Stomach (tissue), 8 donors: ENCODE measurements at regions not wholly inside any gene's neighbourhood (a gene's known extent, or its start where the extent isn't known, plus 50 kb on each side); places are given as distances from the start of the nearest gene placed in this dataset.

Experiments used
- DNase-seq, 2 donors: peaks; one replicate each; pipeline versions ENCODE4 v3.0.0 to v3.0.0-alpha.2; 2013 to 2019
- H3K27ac ChIP-seq, 5 donors: fragments of 200-600 bp in 4 of 5; sonication (generic) in 4 of 5; one replicate each; pipeline ENCODE4 v1.5.1; 2013 to 2019; ENCODE audit warnings: mild to moderate bottlenecking in 1 of 5, moderate library complexity in 1 of 5
- H3K27me3 ChIP-seq, 3 donors: fragments of 200-600 bp; sonication (generic); one replicate each; pipeline ENCODE4 v1.5.1; 2017 to 2019; ENCODE audit warnings: mixed run types in 1 of 3
- H3K36me3 ChIP-seq, 4 donors: fragments of 200-600 bp; sonication (generic); 1 replicate in 3 of 4; 2 replicates in 1 of 4; pipeline ENCODE4 v1.5.1; 2016 to 2019
- H3K4me1 ChIP-seq, 4 donors: fragments of 200-600 bp; sonication (generic); one replicate each; pipeline ENCODE4 v1.5.1; 2016 to 2019
- H3K4me3 ChIP-seq, 4 donors: fragments of 200-600 bp; sonication (generic) in 3 of 4; one replicate each; pipeline ENCODE4 v1.5.1; 2016 to 2019; ENCODE audit warnings: mild to moderate bottlenecking in 1 of 4
- H3K9me3 ChIP-seq, 4 donors: fragments of 200-600 bp; sonication (generic); one replicate each; pipeline ENCODE4 v1.5.1; 2016 to 2019
- EP300 ChIP-seq: sonication (generic); formaldehyde crosslinking; IDR thresholded peaks from one replicate; pipeline ENCODE4 v1.6.1; 2017; ENCODE audit warnings: antibody characterized with exemption
- POLR2A ChIP-seq, 4 donors: fragments of 450-650 bp; IDR thresholded peaks; one replicate each; pipeline ENCODE4 v1.6.1; 2016; ENCODE audit warnings: antibody characterized with exemption in 4 of 4, control low read depth in 2 of 4, mild to moderate bottlenecking in 1 of 4, moderate library complexity in 1 of 4
- POLR2AphosphoS5 ChIP-seq, 3 donors: sonication (generic); formaldehyde crosslinking; IDR thresholded peaks; one replicate each; pipeline ENCODE4 v1.6.1; 2016; ENCODE audit warnings: antibody characterized with exemption in 3 of 3
- WGBS, 5 donors: extraction: QIAGEN DNeasy Blood & Tissue Kit in 3 of 5; methylation state at CpG; one replicate each; pipeline versions ENCODE4 v1.1.5 to v1.1.7; 2013 to 2018; 5-methylcytosine and 5-hydroxymethylcytosine counted together
- intact Hi-C: fragments of 100-400 bp; cut with DNase I; formaldehyde crosslinking; loops from one replicate; pipeline ENCODE4 v1.15.1; 2023; ENCODE audit warnings: low total_unique reads
- TF ChIP-seq, protein P1 (sequence below), 7 experiments: fragments of 450-650 bp in 4 of 7; fragments of 200-600 bp in 3 of 7; sonication (generic) in 3 of 7; IDR thresholded peaks; one replicate each; pipeline ENCODE4 v1.5.1; 2016 to 2019; ENCODE audit warnings: antibody characterized with exemption in 7 of 7, control low read depth in 2 of 7, mild to moderate bottlenecking in 1 of 7
- donor health status: healthy with polysubstance abuse.
- donor health status: Bipolar disorder and iron deficiency.
- donor health status: healthy.

DNA sequence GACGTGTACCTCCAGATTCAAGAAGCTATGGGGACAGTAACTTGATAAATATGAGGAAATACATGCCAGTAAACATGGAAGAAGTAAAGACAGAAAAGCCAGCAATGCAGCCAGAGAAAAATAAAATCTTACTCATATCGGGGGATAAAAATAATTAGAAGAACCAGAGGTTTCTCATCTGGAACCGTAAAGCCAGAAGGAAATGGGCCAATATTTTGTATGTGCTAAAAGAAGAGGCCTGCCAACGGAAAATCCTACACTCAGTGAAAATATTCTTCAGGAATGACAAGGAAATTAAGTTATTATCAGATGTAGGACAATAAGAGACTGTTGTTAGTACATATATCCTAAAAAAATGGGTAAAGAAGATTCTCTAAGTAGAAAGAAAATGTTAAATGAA lies 401.2 kb downstream of the CDC14C start:
- Histone ChIP-seq H3K4me1 (no peaks in the 10 kb centered on the region), H3K27ac (no peak overlapping the region), H3K9me3 (peaks cover 0 to 4% (median 0%) of the 10 kb centered on the region in 4 donors), H3K36me3 (no peaks in the 10 kb centered on the region), H3K4me3 (no peak overlapping the region), H3K27me3 (no peaks in the 10 kb centered on the region)
- no peak for DNase-seq
- no peak for TF ChIP-seq EP300
- no peak for TF ChIP-seq POLR2A (IDR thresholded peaks at IDR 0.05)
- TF ChIP-seq, protein P1, sequence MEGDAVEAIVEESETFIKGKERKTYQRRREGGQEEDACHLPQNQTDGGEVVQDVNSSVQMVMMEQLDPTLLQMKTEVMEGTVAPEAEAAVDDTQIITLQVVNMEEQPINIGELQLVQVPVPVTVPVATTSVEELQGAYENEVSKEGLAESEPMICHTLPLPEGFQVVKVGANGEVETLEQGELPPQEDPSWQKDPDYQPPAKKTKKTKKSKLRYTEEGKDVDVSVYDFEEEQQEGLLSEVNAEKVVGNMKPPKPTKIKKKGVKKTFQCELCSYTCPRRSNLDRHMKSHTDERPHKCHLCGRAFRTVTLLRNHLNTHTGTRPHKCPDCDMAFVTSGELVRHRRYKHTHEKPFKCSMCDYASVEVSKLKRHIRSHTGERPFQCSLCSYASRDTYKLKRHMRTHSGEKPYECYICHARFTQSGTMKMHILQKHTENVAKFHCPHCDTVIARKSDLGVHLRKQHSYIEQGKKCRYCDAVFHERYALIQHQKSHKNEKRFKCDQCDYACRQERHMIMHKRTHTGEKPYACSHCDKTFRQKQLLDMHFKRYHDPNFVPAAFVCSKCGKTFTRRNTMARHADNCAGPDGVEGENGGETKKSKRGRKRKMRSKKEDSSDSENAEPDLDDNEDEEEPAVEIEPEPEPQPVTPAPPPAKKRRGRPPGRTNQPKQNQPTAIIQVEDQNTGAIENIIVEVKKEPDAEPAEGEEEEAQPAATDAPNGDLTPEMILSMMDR (IDR thresholded peaks at IDR 0.05), result no peak
- TF ChIP-seq POLR2AphosphoS5 (IDR thresholded peaks at IDR 0.05), result no peak
- intact Hi-C loops, result no loop called here
- WGBS, 5 donors, result 63 to 71% (median 68%) methylated on average over 4 of the region's 4 CpGs

- H3K9me3 ChIP-seq, result peaks cover 0 to 4% (median 0%) of the 10 kb centered on the region in 4 donors
- no peak for DNase-seq
- H3K27ac ChIP-seq, result no peak overlapping the region
- TF ChIP-seq, protein P1 (IDR thresholded peaks at IDR 0.05), result no peak
- TF ChIP-seq EP300 (no peak), POLR2AphosphoS5 (IDR thresholded peaks at IDR 0.05) (no peak)
- no peak overlapping the region for H3K4me3 ChIP-seq
- H3K27me3 ChIP-seq, result no peaks in the 10 kb centered on the region
- no peaks in the 10 kb centered on the region for H3K4me1 ChIP-seq
- 83 to 91% (median 91%) methylated on average over 8 of the region's 8 CpGs for WGBS, 5 donors
- H3K36me3 ChIP-seq, result no peaks in the 10 kb centered on the region
- intact Hi-C loops, result no loop called here
Observed at GRCh38 chr7:49327155-49327554, 402.8 kb downstream of the CDC14C start.

GRCh38 chr7:49333180-49333881 lies 409.0 kb downstream of the CDC14C start:
- Histone ChIP-seq H3K27me3 (no peaks in the 10 kb centered on the region), H3K4me1 (no peaks in the 10 kb centered on the region), H3K9me3 (no peaks in the 10 kb centered on the region), H3K27ac (no peak overlapping the region), H3K36me3 (no peaks in the 10 kb centered on the region), H3K4me3 (no peak overlapping the region)
- TF ChIP-seq POLR2AphosphoS5 (IDR thresholded peaks at IDR 0.05), result no peak
- TF ChIP-seq EP300, result no peak
- TF ChIP-seq POLR2A (IDR thresholded peaks at IDR 0.05), result no peak
- TF ChIP-seq, protein P1 (IDR thresholded peaks at IDR 0.05), result no peak
- intact Hi-C loops, result no loop called here
- DNase-seq, result no peak
- WGBS, 5 donors, result 62 to 83% (median 70%) methylated on average over 4 of the region's 4 CpGs

GRCh38 chr7:49341849-49342248 lies 417.5 kb downstream of the CDC14C start:
- no peaks in the 10 kb centered on the region for H3K4me1 ChIP-seq
- 73 to 92% (median 83%) methylated on average over 3 of the region's 3 CpGs for WGBS, 5 donors
- no peaks in the 10 kb centered on the region for H3K36me3 ChIP-seq
- intact Hi-C loops, result no loop called here
- DNase-seq, result no peak
- H3K27me3 ChIP-seq, result no peaks in the 10 kb centered on the region
- no peak for TF ChIP-seq POLR2AphosphoS5 (IDR thresholded peaks at IDR 0.05)
- H3K27ac ChIP-seq, result no peak overlapping the region
- no peaks in the 10 kb centered on the region for H3K9me3 ChIP-seq
- H3K4me3 ChIP-seq, result no peak overlapping the region

GRCh38 chr7:49344556-49344955 lies 420.2 kb downstream of the CDC14C start:
- H3K27ac ChIP-seq, result no peak overlapping the region
- H3K4me3 ChIP-seq, result no peak overlapping the region
- TF ChIP-seq POLR2AphosphoS5 (IDR thresholded peaks at IDR 0.05) (no peak), EP300 (no peak), POLR2A (IDR thresholded peaks at IDR 0.05) (no peak)
- TF ChIP-seq, protein P1 (IDR thresholded peaks at IDR 0.05), result no peak
- no peaks in the 10 kb centered on the region for H3K27me3 ChIP-seq
- intact Hi-C loops, result no loop called here
- DNase-seq, result no peak
- H3K4me1 ChIP-seq, result no peaks in the 10 kb centered on the region
- no peaks in the 10 kb centered on the region for H3K9me3 ChIP-seq
- 83 to 97% (median 90%) methylated on average over 1 of the region's 1 CpG for WGBS, 5 donors
- H3K36me3 ChIP-seq, result no peaks in the 10 kb centered on the region
